ELF-1 (cell line): ENCODE measurements at regions not wholly inside any gene's neighbourhood (a gene's known extent, or its start where the extent isn't known, plus 50 kb on each side); places are given as distances from the start of the nearest gene placed in this dataset.
"Not testable (repeated sequence)": the region's sequence is repeated elsewhere in the genome, so short reads cannot be mapped to it uniquely, and the experiment has no call there.

Source experiments
- DNase-seq: peaks from one replicate; pipeline ENCODE4 v3.0.0-alpha.2; 2016; ENCODE audit warnings: low read depth, low spot score

DNA sequence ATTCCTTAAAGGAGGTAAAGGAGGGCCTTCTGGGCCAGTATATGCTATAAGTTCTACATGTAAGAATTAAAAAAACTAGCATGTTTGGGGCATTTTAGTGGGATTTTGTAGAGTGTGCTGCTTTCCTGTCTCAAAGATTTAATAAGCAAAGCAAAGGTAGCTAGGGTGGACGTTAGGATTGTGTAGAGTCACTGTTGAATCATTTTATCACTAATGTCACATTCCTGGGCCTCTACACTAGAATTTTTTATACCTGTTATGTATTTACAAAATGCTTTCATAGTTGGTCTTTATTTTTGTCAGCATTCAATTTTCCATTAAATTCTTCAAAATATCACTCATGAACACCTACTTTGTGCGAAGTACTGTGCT, 139.4 kb upstream of the PHYHIPL start:
- no peak for DNase-seq

DNA sequence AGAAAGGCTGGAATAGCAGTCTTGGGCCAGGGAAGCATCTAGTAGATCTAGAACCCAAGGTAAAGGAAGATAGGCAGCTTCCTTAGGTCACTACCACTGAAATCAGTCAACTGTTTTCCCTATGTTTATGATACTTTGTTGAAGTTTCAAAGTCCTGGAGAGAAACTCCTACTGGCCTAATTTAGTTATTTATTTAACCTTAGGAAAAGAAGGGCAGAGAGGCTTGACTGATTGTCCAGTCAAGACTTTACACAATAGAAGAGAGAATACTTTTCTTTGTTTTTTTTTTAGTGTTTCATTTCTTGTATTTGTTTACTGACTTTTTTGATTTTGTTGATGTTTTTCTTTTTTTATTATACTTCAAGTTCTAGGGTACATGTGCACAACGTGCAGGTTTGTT, 138.9 kb upstream of the PHYHIPL start:
- DNase-seq, result no peak

DNA sequence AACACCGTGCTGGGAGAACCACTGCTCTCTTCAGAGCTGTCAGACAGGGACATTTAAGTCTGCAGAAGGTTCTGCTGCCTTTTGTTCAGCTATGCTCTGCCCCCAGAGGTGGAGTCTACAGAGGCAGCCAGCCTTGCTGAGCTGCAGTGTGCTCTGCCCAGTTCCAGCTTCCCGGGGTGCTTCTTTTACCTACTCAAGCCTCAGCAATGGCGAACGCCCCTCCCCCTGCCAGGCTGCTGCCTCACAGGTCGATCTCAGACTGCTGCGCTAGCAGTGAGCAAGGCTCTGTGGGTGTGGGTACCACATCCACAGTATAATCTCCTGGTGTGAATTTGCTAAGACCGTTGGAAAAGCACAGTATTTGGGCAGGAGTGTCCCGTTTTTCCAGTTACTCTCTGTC, 133.1 kb upstream of the PHYHIPL start:
- peak; percentile 36 for DNase-seq

DNA sequence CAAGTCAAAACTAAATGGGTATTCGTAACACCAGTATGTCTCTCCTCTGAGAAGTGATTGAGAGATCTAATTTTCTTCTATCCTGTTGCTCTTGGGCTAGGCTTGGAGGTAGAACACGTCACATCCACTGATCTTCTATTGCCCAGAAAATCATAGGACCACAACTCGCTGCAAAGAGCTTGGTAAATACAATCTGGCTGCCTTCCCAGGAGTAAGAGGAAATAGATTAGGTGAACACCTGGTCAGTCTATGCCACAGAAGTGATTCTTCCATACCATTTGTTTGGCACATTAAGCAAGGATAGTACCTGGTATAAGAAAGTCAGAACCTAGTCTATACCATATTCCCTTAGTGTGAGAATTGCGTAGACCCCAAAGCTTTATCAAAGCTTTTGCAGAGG, 129.3 kb upstream of the PHYHIPL start:
- no peak for DNase-seq

DNA sequence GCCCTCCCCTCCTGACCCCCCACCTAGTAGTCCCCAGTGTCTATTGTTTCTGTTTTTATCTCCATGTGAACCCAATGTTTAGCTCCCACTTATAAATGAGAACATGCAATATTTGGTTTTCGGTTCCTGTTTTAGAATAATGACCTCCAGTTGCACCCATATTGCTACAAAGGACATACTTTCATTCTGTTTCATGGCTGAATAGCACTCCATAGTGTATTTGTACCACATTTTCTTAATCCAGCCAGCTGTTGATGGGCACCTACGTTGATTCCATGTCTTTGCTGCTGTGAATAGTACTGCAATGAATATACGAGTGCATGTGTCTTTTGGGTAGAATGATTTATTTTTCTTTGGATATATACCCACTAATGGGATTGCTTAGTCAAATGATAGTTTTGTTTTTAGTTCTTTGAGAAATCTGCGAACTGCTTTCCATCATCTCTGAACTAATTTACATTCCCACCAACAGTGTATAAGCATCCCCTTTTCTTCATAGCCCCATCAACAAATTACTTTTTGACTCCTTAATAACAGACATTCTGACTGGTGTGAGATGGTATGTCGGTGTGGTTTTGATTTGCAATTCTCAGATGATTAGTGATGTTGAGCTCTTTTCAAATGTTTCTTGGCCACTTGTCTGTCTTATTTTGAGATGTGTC, 128.4 kb upstream of the PHYHIPL start:
- DNase-seq, result no peak

DNA sequence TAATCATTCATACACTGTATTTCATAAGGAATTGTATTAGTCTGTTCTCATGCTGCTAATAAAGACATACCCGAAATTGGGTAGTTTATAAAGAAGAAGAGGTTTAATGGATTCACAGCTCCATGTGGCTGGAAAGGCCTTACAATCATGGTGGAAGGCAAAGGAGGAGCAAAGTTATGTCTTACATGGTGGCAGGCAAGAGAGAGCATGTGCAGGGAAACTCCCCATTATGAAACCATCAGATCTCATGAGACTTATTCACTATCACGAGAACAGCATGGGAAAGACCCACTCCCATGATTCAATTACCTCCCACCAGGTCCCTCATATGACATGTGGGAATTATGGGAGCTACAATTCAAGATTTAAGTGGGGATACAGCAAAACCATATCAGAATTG, 122.9 kb upstream of the PHYHIPL start:
- not testable (repeated sequence) for DNase-seq

DNA sequence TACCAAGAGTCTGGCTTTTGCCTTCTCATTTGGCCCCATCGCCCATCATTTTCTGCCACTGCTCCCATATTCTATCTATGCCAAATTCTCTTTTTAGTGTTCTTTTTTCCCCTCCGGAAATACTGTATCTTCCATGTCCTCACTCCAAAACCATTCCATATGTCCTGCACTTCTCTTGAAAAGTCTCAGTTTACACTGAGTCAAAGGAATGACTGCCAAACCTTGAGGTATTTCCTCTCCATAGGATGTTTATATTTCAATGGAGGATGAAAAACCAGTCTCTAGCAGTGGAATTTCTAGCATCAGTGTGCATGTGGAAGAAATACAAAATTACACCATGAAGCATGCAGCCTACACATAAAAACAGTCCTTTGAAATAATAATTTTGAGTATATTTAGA, 121.4 kb upstream of the PHYHIPL start:
- no peak for DNase-seq

DNA sequence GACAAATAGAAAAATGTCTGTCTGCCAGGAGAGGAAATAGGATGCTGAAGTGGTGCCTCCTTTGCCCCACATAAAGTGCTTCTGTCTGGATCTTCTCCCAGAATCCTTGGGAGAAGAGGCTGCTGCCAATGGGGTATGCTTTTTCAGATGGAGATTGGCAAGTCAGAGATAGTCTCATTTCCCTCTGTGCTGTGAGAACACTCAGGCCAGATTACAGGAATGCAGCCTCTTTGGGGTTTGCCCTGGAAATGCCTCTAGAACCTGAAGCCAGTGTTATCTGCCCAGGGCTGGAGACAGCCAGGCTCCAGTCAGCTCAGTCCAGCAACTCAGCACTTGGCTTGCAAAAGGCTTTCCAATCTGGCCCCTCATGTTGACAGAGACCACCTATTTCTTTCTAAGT, 119.1 kb upstream of the PHYHIPL start:
- no peak for DNase-seq

DNA sequence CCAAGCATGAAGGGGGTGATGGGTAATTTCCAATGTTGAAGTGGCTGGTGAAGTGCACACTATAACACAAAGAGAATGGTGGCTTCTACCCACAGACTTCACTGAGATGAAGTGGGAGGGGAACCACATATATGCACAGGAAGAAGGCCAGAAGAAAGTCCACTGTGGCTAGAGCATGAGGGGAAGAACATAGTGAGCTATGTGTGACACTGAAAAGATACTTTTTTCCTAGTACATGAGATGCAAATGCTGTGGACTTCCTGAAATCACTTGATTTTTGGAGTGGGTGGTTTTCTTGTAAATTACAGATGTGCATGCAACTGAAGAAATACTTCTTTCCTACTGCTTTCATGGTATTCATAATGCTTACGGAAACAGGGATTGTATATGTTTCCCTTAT, 115.6 kb upstream of the PHYHIPL start:
- DNase-seq, result no peak

DNA sequence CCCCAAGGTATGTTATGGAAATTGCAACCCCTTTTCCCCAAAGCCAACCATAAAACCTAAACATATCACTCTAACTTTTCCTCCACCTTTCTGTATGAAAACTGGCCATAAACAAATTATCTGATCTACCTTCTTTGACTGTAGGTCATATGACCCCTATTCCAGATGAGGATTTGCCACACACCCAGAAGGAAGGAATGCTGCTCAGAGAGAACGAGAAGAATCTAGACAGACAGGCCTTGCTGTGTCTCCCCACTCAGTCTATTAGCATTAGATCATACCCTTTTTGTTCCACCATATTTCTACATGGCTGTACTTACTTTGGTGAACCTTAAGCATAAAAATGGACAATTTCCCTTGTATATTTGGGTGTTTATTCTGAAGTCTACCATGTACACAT, 113.0 kb upstream of the PHYHIPL start:
- no peak for DNase-seq

DNA sequence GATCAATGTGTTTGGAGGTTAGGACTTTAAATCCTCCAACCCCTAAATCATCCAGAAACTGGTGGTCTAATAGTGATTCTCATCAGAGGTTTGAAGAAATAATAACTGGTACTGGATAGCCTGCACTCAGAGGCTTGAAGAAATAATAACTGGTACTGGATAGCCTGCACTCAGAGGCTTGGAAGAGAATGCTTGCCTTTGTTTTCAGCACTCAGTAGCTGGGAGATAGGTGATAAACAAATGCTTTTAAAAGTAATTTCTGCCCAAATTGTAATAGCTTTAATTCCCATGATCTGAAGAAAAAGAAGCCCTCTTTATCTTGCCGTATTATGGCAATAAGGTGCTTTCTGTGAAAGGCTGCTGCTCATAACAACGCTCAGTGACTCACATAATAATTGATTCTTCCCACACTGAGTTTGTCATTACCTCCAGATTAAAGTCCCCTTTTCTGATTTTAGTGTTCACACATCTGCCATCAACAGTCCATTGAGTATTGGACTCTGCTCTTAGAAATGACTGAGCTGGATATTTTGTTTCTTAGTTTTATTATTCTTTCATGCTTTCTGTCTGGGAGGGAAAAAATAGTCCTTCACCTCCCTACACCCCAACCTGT, 112.3 kb upstream of the PHYHIPL start:
- no peak for DNase-seq

DNA sequence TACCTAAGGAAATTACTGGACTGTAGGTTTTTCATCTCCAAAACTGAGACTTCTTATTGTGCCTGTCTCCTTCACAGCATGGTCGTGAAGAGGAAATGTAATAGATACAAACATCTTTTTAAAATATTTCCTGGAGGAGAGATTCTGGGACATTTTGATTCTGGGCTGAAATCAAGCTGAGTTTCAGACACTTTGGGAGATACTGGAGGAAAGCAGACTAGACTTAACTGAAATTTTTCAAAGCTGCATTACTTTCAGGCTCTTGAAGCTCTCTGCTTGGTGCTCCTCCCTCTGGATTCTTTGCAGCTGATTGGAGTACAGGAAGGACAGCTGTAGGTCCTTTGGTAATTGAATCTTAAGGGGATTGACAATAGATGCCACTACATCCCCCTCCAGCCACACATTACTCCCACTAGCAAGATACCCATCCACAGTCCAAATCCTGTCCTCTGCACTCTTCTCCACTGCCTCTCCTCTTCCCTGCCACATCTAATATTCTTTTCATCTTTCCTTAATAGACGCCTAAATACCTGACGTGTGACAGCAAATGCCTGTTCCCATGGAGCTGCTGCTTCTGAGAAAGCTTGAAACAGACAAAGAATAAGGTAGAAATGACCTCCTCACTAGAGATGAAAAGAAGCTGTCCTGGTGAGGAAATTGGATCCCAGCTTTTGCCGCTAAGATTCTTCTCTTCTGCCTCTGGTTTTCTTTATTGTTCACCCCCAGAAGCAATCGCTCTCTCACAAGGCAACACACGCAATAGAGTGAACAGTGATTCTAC, 111.5 kb upstream of the PHYHIPL start:
- no peak for DNase-seq

DNA sequence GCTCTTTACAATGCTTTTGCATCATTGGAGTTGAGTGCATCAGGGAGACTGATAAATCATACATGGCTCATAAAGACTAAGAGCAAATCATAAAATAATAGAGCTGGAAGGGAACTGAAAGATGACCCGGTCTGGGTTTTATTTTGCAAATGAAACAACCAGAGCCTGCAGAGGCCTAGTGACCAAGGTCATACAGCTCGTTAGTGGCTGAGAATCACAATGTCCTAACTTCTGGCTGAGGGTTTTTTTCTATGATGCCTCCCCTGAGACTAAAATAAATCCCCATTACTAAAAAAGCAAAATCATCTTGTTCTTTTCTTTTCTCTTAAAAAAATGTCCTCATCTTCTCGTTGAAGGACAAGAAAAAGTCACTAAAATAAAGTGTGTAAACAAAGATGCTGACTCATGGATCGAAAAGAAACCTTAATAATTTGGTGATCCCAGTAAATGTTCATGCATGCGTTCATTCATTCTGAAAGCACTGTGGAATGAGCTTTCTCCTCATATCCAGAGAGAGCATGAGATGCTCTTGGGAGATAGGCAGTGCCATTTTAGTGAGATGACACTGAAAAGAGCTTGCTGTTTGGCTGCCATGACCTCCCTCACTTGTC, 107.8 kb upstream of the PHYHIPL start:
- no peak for DNase-seq

DNA sequence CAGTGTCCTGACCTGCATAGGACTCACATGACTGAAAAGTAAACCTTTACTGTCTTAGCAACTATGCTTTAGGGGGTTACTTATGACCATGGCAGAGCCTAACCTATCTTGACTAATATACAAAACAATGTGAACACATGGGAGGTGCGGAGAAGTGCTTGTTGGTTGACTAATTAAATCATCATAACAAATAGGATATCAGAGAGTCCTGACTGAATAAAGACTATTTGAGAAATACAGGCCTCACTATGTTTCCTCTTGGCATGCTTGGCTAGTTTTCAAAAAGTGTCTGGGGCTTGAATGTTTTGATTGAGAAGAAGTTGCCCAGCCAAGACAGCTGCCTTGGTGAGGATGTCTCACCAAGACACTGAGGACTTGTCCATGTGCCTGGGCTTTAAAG, 104.4 kb upstream of the PHYHIPL start:
- DNase-seq, result no peak

DNA sequence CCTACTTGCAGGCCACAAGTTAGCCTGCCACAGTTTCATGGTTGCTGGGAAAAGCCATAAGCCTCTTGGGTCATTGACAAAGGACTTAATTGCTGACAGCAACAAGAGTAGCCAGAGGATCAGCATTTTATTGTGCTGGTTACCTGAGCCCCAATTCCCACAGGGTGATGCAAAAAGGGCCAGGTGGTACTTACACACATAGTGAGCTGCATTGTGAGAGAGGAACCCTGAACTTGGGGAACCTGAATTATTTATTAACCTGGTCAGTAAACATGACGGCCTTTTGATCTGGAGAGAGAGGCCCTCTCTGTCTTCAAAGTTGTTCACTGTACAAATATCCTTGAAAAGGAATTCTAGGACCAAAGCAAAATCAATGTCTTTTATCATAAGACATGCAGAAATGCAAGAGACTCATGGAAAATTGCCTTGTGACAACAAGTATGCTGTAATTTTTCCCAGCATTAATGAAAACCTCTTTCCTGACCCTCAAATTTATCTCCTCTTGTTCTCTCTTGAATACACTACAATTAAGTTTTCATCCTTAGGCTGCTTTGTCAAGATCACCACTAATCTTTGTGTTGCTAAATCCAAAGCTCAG, 102.9 kb upstream of the PHYHIPL start:
- no peak for DNase-seq

DNA sequence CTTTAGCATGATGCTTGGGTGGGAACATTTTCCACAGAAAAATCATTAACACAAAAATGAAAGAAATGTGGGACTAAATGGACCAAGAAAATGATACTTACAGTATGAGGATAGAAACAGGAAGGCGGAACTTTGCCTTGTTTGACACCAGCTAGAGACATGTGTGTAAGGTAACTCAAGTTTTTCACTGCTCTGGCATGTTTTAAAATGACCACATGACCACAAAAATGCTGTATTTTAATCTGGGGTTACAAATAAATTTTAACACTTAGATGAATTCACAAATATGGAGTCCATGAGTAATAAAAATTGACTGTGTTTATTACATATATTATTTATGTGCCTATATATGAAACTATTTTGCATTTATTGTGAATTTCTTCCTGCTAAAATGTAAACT, 100.9 kb upstream of the PHYHIPL start:
- no peak for DNase-seq

DNA sequence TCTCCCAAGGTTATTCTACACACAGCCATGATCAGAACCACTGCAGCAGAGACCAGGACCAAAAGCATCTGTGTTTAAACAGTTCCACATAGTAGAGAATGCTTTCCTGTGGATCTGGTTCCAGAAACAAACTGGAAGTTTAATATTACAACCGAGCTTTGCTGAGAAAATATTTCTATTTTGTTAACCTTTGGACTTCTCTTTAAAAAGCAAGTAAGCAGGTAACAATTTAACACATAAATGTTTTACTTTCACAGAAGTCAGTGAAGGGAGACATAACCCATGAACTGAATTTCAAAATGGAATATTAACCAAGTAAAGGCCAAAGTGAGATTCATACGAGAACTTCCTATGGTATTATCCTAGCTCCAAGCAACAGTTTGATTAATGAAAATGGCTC, 98.6 kb upstream of the PHYHIPL start:
- no peak for DNase-seq

DNA sequence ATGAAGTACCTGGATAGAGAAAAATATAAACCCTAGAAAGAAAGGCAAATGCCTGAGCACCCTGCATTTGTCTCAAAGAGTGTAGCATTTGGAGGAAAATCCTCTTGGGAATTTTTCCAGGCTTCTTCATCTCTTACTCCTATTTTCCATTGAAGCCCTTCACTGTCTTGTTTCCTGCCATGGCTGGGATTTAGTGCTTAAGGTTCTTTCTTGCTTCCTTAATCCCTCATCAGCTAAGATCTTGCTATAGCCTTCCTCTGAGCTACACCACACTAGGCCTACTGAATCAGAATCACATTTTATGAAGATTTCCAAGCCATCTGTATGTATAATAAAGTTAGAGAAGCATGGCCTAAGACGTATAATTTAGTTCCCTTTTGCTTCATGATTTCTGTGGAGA, 97.5 kb upstream of the PHYHIPL start:
- no peak for DNase-seq

DNA sequence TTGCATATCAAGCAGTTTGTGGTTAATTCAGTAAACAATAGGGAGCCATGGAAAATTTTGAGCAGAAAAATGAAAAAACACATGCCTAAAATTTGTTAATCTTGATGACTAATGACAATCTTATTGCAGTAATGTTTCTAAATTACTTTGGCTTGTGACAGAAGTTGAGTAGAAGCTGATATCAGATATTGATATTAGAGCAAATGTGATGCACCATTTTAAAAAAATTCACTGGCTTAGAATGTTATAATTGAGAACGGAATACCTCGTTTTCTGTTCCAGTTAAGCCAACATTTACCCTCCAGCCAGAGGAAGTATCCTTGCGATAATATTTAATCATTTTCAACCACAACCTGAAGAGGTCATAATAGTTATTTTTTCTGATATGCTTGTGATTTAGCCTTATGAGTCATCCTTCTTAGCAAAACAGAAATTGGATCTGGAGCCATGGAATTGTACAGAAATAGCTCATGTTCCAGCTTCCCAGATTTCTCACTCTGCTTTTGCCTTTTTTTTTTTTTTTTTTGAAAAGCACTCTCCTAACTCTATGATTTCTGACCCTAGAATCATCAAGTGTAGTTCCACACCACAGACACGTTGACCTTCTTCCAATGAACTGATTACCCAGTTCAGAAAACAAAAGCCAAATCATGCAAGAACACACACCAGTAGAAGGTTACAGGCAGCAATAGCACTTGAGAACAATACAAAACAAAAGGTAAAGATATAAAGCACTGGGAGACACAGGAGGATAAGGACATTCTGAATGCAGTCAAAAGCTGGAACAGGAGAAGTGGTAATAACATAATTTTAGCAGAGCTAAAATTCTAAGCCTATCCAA, 96.8 kb upstream of the PHYHIPL start:
- no peak for DNase-seq

DNA sequence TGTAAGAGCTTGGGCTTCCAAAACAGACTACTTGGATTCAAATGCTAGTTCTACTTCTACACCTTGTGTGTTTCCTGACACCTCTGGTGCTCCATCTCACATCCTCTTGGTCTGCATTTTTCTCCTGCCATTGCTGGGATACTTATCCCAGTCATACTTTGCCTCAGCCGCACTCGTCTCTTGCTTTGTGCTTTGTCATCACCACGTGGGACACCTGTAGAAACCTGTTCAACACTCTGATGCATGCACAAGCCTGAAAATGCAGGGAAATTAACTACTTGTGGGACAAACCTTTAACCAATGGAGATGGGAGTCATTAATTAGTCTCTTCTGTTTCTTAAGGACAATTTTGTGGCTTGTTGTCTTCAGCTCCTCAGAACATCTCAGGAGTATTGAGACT, 94.2 kb upstream of the PHYHIPL start:
- no peak for DNase-seq

DNA sequence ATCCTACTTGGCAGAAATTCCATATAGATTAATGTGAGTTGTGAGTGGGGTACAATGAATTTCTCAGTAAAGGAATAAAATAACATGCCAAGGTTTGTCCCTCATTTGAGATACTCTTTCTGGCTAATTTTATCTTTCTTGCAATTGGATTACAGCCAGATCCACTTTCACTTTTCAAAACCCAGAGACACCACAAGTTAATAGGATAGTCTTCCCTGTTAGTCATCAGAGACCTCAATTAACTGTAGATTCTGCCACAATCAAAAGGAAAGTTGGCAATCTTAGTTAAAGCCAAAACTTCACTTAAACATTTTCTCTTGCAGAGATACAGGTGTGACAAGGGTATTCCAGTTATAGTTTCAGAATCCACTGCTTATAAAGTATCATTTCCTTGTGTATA, 91.4 kb upstream of the PHYHIPL start:
- DNase-seq, result no peak
